ENCODE measurements at regions not wholly inside any gene's neighbourhood (a gene's known extent, or its start where the extent isn't known, plus 50 kb on each side); places are given as distances from the start of the nearest gene placed in this dataset.

DNA sequence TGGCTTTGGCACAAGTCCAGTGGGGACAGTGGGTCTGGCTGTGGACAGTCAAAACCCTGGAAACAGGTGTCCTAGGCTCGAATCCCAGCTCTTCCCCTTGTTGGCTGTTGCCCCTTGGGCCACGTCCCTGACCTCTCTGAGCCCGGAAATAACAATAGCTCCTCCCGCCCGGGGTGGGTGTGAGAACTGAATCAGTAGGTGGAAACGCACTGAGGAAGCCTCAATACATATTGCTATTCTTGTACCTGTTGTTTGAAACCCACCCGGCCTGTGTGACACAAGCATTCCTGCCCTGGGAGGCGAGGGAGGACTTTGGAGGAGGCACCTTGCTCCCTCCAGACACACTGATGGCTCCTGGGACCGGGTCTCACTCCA, 134.1 kb downstream of the OLFM1 start:
- no peak for DNase-seq

DNA sequence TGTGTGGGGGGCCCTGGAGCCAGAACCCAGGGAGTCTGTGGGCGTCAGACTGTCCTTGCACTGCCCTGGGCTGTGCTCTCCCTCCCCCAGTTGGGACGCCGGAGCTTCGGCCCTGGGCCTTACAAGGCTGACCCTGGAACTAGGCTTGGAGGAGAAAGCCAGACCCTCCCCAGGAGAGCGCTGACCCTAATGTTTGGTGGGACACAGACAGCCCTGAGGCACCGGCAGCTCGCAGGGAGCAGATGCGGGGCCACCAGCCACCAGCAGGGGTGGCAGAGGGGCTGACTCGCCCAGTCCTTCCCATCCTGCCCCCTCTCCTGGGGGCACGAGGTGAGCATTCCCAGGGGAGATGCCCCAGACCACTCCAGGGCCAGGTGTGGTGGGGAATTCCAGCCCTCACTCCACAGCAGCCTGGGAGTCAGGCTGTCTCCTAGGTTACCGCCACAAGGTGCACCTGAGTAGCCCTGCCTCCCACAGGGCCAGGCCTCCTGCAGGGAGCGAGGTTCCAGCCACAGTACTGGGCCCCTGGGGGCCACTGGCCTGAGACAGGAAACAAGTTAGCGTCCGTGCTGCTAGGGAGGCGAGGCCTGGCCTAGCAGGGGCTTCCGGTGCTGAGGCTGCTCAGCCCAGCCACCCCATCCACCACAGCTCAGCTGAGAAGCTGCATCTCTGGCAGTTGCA, 134.6 kb downstream of the OLFM1 start:
- DNase-seq, result no peak

DNA sequence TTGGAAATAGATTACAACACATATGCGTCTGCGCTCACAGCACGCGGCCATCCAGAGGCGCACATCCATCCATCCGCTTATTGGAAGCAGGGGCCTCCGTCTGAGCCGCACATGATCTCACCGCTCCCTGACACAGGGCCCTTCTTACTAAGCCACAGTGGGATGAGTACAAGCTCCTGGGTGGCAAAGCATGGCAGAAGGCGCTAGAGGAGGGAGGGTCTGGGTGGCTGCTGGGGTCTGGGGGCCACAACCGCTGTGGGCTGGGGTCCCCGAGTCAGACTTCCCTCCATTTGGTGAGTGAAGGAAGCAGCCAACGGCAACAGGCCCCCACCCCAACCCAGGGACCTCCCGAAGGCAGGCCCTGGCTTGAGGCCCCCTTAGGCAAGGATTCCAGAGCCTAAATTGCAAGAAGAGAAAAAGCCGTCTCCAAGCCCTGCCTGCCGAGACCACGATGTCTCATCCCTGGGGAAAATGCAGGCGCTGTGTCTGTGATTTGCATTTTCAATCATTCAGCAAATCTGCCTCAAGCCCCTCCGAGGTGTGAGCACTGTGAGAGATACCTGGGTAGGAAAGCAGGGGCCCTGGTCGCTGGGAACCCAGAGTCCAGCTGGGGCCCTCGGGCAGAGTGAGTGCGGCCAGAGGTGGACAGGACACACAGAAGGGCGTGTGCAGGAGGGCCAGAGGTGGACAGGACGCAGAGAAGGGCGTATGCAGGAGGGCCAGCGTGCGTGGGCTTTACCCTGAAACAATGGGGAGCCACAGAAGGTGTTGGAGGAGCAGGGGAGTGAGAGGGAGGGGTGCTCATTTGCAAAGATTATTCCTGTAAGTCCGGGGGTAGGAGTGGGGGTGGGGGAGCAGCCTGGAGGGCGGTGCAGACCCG, 135.7 kb downstream of the OLFM1 start:
- DNase-seq, result no peak

DNA sequence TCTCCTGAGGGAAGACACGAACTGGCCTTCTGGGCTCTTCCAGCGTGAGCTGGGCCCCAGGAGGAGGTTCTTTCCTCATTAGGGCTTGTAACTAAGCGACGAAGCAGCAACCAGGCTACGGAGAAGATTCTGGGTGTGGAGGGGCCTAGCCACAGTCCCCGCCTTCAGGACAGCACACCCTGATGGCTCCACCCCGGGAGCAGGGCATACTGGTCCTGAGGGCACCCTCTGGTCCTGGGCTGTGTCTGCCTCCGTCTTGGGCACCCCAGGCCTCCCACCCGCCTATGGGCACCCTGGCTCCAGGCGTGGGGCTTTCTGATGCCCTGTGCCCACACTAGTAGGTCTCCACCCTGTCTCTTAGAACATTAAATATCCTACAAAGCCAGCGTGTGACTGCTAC, 136.4 kb downstream of the OLFM1 start:
- DNase-seq, result no peak

DNA sequence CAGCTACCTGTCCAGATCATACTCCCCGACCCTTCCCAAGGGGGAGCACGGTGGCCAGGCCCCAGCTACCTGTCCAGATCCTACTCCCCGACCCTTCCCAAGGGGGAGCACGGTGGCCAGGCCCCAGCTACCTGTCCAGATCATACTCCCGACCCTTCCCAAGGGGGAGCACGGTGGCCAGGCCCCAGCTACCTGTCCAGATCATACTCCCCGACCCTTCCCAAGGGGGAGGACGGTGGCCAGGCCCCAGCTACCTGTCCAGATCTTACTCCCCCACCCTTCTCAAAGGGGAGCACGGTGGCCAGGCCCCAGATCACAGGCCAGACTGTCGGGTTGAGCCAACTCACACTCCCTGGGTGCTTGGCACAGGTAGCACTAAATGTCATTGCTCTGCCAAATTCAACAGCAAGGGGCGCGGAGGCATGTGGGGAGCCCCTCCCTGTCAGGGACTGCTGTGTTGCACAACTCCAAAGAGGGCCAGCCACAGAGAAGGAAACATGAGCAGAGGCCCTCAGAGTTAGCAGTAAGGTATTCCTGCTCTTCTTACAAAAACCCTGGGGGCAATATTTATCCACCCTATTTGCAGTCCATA, 136.9 kb downstream of the OLFM1 start:
- no peak for DNase-seq

DNA sequence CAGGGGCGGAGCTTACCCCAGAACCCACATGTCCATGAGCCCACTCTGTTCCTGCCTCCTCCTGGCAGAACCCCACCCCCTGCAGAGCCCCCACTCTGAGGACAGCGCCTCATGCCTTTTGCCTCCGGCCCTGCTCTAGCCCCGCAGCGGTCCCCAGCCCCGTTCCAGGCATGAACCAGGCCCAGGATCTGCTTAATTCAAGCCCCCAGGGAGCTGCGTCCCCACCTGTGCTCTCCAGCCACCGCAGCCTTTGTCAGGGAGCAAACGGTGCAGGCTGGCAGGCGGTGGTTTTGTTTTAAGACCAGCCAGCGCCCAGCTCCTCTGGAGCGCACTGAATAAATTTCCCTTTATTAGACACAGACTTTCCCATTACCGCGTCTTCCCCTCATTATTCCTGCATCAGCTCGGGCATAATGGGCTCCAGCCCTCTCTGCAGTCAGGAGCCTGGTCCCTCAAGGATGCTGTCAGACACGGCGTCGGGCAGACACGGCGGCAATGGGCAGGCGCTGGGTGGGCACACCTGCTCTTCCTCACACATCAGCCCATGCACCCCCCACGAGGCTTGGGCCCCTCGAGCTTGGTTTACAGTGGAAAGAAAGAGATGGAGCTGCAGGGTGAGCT, 137.6 kb downstream of the OLFM1 start:
- DNase-seq, result no peak

DNA sequence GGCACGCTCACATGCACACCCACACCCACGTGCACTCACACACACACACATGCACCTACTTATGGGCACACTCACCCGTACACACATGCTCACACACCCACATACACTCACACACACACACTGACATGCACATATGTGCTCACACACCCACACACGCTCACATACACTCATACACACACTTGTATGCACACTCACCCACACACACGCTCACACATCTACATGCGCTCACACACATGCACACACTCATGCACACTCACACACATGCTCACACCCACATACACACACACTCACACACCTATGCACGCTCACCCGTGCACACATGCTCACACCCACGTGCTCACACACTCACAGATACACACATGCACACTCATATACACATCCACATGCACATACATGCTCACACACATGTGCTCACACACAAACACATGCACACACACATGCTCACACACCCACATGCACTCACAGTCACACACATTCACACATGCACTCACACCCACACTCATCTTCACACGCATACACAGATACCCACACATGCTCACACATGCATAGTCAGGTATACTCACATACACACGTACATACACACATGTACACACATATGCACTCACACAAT, 138.3 kb downstream of the OLFM1 start:
- no peak for DNase-seq

DNA sequence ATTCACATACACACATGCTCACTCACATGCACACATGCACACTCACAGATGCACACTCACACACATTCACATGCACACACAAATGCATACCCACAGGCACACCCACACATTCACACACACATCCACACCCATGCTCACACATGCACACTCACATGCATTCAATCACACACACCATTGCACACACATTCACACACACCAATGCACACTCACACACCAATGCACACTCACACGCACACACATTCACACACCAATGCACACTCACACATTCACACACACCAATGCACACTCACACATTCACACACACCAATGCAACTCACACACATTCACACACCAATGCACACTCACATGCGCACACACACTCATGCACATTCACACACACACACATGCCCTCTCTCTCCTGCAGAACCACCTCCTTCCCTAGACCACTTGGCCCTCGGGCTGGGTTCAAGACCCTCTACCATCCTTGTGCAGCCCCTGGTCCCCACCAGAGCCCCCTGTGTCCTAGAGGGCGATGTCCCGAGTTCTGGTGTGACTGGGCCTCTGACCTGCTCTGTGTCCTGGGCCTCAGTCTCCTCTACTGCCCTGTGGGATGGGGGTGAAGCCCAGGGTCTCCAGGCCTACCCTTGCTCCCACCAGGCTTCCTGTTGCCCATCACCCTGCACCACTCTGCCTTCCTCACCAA, 139.0 kb downstream of the OLFM1 start:
- no peak for DNase-seq

DNA sequence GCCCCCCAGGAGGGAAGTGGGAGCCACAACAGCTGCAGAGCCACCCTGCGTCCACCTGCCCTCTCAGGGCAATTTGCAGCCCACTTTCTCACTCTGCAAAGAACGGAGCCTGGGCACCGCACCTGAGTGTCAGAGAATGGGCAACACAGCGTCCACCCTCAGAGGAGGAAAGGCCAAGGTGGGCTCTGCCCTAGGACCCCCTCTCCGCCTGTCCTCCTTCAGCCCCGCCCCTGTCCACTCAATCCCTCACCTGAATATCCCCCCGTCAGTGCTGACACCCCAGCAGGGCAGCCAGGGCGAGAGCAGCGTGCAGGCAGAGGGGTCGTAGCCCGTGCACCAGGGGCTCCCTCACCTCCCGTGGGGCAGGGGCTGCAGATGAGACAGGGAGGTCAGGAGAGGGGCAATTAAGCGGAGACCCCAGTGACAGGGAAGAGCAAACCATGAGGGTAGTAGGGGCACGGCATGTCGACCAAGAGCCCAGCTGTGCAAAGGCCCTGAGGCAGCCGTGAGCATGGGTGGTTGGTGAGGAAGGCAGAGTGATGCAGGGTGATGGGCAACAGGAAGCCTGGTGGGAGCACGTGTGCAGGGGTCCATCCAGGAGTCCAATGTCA, 140.3 kb downstream of the OLFM1 start:
- DNase-seq, result no peak

DNA sequence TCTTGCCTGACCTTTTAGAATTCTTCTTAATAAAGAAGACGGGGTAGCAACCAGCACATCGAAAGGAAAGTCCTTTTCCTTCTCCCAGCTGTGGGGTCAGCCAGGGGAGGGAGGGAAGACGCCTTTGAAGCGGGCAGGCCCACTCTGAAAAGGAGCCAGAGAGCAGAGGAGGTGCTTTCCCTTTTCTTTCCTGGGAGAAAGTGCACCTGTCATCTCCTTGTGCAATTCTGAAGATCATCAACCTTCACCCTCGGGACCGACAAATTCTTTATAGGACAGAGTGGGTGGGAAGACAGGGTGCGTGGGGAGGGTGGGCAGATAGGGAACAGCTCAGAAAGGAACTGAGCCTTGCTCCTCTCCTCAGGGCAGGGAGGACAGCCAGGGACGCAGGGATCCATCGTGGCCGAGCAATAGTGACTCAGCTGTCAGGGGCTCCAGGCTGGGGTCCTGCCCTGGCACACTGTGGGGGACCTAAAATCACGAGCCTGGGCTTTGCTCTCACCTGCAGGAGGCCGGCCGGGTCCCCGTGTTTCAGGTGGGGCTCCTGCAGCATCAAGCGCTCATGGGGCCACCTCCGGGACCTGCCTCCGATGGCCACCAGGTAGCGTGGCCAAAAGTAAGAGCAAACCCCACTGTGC, 141.0 kb downstream of the OLFM1 start:
- no peak for DNase-seq

DNA sequence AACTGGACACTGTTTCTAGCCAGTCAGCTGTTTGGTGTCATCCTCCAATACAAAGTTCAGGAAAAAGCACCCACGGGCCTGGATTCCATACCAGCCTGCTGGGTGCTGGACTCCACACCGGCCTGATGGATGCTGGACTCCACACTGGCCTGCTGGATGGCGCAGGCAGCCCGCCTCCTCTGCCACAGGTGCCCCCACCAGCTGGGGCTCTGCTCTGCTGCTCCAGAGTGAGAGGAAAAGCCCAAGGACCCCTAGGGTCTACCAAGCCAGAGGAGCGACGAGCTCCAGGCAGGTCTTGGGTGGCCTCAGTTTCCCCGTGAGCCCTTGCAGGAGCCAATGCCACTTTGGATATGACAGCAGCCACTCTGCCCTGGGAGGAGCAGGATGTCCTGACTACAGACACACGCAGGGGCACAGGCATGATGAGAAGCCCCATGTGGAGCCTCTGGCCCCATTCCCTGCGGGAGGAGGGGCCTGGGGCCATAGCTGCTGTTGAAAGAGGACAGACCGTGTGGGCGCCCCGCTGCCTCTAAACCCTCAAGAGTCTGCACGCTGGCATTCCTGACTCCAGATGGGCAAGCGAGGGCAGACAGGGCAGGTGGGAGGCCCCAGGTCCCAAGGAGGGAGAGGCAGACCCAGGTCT, 141.6 kb downstream of the OLFM1 start:
- no peak for DNase-seq

DNA sequence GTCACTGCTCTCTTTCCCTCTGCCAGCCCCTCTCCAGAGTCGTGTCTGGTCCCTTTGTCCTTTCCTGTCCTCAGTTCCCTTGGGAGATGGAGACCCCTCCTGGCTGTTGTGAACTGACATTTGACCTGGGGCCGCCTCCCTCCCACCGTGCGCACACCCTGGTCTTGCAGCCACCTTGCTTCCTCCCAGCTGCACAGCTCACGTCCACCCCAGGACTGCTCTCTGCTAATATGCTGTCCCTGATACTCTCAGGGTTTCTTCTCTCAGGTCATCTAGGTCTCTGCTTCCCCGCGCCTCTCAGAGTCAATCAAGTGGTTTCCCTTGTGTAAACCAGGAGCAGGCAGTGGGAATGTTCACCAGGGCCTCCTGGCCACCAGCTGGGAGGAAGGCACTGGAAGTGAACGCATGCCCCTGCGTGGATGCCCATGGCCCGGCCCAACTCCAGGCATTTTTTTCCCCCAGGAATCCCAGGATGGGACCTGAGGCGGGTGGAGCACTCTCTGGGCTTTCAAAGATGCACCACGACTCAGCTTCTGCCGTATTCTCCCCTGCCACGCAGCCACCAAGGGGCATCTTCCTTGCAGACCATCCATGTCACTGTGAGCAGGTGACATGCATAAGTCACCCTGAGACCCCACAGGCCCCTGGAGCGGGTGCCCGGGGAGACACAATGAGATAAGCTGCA, 142.4 kb downstream of the OLFM1 start:
- no peak for DNase-seq

DNA sequence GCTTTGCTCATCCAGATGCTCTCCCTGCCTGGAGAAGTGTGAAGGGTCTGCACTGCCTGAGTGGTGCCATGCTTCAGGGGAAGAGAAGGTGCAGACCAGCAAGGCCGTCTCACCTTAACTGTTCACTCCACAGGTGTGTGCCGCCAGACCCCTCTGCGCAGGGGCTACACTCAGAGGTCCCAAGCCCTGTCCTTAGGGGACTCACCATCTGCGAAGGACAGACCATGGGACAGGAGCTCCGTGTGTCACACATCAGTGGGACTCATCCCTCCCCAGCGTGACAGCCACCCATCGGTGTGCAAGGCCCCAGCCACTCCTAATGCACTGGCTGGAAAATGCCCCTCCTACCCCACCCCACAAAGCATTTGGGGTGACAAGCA, 142.9 kb downstream of the OLFM1 start:
- no peak for DNase-seq

DNA sequence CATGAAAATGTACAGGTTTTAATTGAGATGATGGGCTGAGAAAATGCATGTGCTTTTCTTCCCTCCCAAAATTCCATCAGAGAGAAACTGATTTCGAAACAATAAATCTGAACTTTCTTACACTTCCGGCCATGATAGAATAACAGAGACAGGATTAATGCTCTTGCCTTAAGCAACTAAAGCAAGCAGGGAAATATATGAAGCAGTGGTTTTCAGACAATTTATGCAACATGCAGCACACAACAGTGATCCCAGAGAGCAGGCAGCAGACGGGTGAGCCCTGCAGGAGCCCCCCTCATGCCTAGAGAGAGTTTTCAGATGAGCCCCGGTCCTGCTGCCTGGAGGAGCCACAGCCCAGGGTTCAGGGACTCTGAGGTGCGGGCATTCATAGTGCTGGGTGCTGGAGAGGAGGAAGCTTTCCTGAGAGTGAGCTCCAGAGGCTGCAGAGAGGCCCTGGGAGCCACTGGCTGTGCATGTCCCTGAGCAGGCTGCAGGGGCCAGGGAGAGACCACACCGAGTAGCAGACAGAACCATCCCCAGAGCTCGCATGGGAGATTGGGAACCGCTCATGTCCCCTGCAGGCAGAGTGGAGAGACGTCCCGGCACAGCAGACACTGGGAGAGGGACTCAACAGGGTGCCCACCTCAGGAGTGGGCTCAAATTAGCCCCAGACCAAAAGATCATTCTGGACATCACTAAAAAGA, 143.5 kb downstream of the OLFM1 start:
- no peak for DNase-seq

DNA sequence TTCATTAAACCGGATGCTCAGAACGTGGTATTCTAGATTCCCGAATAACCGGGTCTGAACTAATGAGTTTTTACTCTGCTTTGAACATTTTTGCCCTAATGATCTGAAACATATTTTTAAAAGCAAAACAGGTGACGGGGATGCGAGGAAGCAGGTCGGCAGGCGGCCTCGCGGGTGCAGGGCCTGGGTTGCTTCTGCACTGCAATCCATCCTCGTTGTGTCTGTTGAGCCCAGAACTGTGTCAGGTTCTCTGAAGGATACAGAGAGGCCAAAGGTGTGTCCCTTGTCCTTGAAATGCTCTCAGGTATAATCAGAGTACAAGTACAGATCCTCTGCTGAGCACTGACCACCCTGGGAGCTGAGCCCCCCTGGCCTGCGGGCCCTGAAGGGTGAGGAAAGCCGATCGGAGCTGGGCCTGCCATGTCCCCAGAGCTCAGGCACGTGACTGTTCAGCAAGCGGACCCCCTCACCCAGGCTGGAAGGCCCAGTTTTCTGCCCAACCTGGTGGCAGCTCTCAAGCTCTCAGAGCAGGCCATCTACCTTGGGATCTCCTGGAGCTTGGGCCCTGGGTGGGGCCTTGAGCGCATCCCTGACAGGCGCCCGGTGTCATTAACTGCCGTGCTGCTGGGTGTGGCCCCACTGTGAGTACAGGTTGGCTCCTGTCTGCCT, 151.8 kb downstream of the OLFM1 start:
- DNase-seq, result no peak

DNA sequence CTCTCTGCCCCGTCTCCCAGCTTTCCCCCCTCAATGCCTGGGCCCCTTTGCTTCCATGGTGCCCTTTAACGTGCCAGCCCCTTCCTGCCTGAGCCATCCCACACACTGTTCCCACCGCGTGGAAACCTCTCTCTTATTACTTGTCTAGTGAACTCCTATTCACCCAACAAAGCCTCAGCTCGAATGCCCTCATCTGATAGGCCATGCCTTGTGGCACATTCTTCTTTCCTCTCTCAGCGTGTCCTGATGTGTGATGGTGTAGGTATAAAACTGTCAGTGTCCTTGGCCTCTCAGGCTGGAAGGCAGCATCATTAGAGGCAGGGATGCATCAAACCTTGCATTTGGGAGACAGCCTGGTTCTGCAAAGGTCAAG, 152.3 kb downstream of the OLFM1 start:
- no peak for DNase-seq

DNA sequence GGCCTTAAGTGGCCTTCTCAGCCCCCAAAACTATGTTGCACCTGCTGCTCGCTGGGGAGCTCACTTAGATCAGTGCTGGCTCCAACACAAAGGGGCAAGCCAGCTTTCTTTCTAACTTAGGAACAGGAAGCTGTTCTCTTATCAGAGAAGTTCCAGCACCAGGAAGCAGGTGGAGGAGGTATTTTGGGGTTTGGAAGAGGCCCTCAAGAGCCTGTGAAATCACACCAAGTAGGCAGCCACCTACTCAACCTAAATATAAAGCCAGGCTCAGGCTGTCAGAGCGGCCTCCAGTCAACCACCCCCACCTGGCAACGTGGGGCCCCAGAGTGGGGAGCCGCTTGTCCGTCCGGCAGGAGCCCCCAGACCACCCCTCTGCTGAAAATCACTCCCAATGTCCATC, 152.8 kb downstream of the OLFM1 start:
- DNase-seq, result no peak

DNA sequence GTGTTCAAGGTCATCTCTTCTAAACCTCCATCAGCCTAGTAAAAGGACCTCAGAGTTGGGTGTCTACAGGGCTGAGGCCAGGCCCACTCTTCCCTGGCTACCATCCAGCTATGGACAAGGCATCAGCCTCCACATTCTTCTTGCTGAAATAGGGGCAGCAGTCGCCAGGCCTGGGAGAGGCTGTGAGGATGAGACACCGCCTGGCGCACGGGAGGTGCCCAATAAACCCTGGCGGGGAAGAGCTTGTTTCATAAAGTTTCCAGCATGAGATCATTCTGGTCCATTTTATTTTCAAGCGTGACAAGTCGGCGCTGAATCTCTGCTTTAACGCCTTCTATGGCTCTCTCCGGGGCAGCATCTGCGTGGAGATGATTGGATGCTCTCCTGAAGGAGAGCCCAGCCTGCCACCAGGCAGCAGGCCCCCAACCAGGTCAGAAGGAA, 153.4 kb downstream of the OLFM1 start:
- no peak for DNase-seq

DNA sequence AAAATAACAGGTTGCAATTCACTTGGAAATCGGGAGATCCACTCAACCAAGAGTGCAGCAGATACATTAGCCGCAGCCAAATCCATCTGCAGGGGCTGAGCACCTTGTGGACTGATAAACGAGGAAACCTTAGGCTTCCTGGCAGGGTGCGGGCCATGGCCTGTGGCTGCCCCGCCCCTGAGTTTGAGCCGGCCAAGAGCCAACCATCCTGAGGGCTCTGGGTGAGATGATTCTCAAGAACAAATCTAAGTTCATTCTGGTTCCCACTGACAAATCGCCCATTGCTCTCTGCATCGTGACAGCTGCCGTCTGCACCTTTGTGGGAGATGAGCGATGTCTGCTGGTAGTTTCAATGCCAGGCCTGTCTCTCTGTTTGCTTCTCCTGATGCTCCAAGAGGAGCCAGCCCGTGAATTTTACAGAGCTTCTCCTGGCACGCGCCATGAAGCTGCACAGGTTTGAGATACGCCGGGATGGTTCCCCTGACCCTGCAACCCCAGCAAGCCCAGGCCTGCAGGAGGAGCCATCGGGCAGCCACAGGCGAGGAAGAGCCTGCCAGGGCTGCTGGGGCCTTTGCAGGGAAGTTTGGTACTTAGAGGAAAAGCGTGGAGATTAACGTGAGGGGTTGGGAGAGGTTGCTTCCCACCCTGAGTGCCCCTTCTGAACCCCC, 154.0 kb downstream of the OLFM1 start:
- DNase-seq, result no peak

Measured in activated CD4-positive, alpha-beta T cell treated with anti-CD3 and anti-CD28 coated beads, Interleukin-2, Interleukin-6, amounts not matched to agents 100 ng/mL and 50 ng/mL, durations not matched to agents 16 hours and 8 hours (primary cell).